Endodermal cell (in vitro differentiated cells): ENCODE measurements at regions not wholly inside any gene's neighbourhood (a gene's known extent, or its start where the extent isn't known, plus 50 kb on each side); places are given as distances from the start of the nearest gene placed in this dataset.

Experiments used
- DNase-seq: peaks from one replicate; pipeline ENCODE4 v3.0.0-alpha.2; 2017
- H3K27ac ChIP-seq: 2 replicates; pipeline ENCODE4 v1.5.1; 2013; ENCODE audit warnings: mild to moderate bottlenecking, low read depth, low read length, moderate library complexity
- H3K27me3 ChIP-seq: 2 replicates; pipeline ENCODE4 v1.6.1; 2013; ENCODE audit warnings: mild to moderate bottlenecking, low read length, moderate library complexity; ENCODE audit not compliant: insufficient read depth, control insufficient read depth, poor library complexity, severe bottlenecking
- H3K36me3 ChIP-seq: 2 replicates; pipeline ENCODE4 v1.7.0; 2013; ENCODE audit warnings: mild to moderate bottlenecking, low read length, moderate library complexity; ENCODE audit not compliant: control insufficient read depth, insufficient read depth
- H3K4me1 ChIP-seq: one replicate; pipeline ENCODE4 v1.7.0; 2013; ENCODE audit warnings: low read length; ENCODE audit not compliant: control insufficient read depth, insufficient read depth
- H3K4me3 ChIP-seq: 2 replicates; pipeline ENCODE4 v1.5.1; 2013; ENCODE audit warnings: mild to moderate bottlenecking, low read length, moderate library complexity
- H3K9ac ChIP-seq: 2 replicates; pipeline ENCODE4 v1.6.1; 2013; ENCODE audit warnings: mild to moderate bottlenecking, low read length, moderate library complexity; ENCODE audit not compliant: poor library complexity, severe bottlenecking; ENCODE audit errors: extremely low read depth
- H3K9me3 ChIP-seq: 2 replicates; pipeline ENCODE4 v1.6.1; 2013; ENCODE audit warnings: mild to moderate bottlenecking, low read length, moderate library complexity; ENCODE audit not compliant: control insufficient read depth
- H3K27ac Mint-ChIP-seq: 2 replicates; pipeline ENCODE4 v1.8.0; 2020; ENCODE audit warnings: mixed read lengths
- H3K27me3 Mint-ChIP-seq: 2 replicates; pipeline ENCODE4 v1.8.0; 2021; ENCODE audit warnings: mild to moderate bottlenecking, mixed read lengths; ENCODE audit not compliant: insufficient read depth
- H3K36me3 Mint-ChIP-seq: 2 replicates; pipeline ENCODE4 v1.8.0; 2020; ENCODE audit warnings: low read depth, mixed read lengths
- H3K4me1 Mint-ChIP-seq: 2 replicates; pipeline ENCODE4 v1.8.0; 2020; ENCODE audit warnings: mixed read lengths
- H3K4me3 Mint-ChIP-seq: 2 replicates; pipeline ENCODE4 v1.8.0; 2020; ENCODE audit warnings: mild to moderate bottlenecking, moderate library complexity, mixed read lengths
- H3K9me3 Mint-ChIP-seq: 2 replicates; pipeline ENCODE4 v1.8.0; 2020; ENCODE audit warnings: mild to moderate bottlenecking, mixed read lengths
- WGBS, 2 experiments: methylation state at CpG; one replicate each; pipeline versions ENCODE4 v1.1.5 to v1.1.7; 2013; ENCODE audit warnings: missing lambda C conversion rate in 2 of 2, mixed read lengths in 1 of 2; ENCODE audit not compliant: insufficient coverage in 1 of 2, insufficient read length in 1 of 2; 5-methylcytosine and 5-hydroxymethylcytosine counted together
- TF ChIP-seq, protein P1 (sequence below): fragments of 200-600 bp; sonication (generic); conservative IDR thresholded peaks from 2 replicates; pipeline ENCODE4 v1.5.0; 2021; ENCODE audit warnings: antibody characterized with exemption, mild to moderate bottlenecking

DNA sequence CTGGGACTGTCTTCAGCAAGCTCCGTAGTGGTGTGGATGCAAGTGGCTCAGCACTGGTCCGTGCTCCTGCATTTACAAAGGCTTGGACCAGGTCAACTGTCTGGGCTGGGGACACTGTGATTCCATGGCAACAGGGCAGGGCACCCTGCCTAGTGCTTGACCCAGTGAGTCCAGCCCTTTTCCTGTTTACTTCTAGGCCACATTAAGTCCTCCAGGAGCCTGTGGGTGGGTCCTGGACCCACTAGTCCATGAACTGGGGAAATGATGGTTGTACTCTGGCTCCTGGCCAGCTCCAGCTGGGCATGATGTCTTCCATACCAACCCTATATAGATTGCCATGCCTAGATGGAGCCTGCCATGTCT lies 152.0 kb downstream of the RPS24 start:
- Mint-ChIP-seq H3K27ac (no peak overlapping the region), H3K36me3 (no peaks in the 10 kb centered on the region), H3K4me3 (no peak overlapping the region), H3K9me3 (no peaks in the 10 kb centered on the region), H3K27me3 (peaks cover 2% of the 10 kb centered on the region), H3K4me1 (peaks cover 9% of the 10 kb centered on the region)
- no peak overlapping the region for H3K4me3 ChIP-seq
- H3K36me3 ChIP-seq: no peaks in the 10 kb centered on the region
- H3K4me1 ChIP-seq: no peaks in the 10 kb centered on the region
- no peak overlapping the region for H3K9ac ChIP-seq
- TF ChIP-seq, protein P1, sequence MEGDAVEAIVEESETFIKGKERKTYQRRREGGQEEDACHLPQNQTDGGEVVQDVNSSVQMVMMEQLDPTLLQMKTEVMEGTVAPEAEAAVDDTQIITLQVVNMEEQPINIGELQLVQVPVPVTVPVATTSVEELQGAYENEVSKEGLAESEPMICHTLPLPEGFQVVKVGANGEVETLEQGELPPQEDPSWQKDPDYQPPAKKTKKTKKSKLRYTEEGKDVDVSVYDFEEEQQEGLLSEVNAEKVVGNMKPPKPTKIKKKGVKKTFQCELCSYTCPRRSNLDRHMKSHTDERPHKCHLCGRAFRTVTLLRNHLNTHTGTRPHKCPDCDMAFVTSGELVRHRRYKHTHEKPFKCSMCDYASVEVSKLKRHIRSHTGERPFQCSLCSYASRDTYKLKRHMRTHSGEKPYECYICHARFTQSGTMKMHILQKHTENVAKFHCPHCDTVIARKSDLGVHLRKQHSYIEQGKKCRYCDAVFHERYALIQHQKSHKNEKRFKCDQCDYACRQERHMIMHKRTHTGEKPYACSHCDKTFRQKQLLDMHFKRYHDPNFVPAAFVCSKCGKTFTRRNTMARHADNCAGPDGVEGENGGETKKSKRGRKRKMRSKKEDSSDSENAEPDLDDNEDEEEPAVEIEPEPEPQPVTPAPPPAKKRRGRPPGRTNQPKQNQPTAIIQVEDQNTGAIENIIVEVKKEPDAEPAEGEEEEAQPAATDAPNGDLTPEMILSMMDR: no peak
- 75 to 96% methylated on average over 2 of the region's 2 CpGs for WGBS, 2 experiments
- no peaks in the 10 kb centered on the region for H3K9me3 ChIP-seq
- H3K27ac ChIP-seq: no peak overlapping the region
- no peak for DNase-seq
- H3K27me3 ChIP-seq: no peaks in the 10 kb centered on the region

DNA sequence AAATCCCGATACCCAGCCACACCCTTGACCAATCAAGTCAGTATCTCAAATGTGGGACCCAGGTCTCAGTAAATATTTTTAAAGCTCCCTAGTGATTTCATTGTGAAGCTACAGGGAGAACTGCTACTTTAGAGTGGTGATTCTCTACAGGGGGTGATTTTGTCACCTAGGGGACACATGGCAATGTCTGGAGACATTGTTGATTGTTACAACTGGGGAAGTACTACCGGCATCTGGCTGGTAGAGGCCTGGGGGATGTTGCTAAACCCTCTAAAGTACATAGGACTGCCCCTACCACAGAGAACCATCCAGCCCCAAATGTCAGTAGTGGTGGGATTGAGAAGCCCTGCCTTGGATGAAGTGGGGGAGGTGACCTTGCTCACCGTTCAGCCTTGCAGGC lies 152.9 kb downstream of the RPS24 start:
- Mint-ChIP-seq H3K36me3 (no peaks in the 10 kb centered on the region), H3K4me3 (no peak overlapping the region), H3K27ac (no peak overlapping the region), H3K4me1 (peaks cover 9% of the 10 kb centered on the region), H3K27me3 (peaks cover 2% of the 10 kb centered on the region), H3K9me3 (no peaks in the 10 kb centered on the region)
- Histone ChIP-seq H3K4me3 (no peak overlapping the region), H3K27me3 (no peaks in the 10 kb centered on the region), H3K9me3 (no peaks in the 10 kb centered on the region), H3K4me1 (no peaks in the 10 kb centered on the region), H3K9ac (no peak overlapping the region), H3K27ac (no peak overlapping the region), H3K36me3 (no peaks in the 10 kb centered on the region)
- WGBS, 2 experiments: 90 to 92% methylated on average over 2 to 3 of the region's 3 CpGs
- DNase-seq: no peak
- TF ChIP-seq, protein P1: no peak

DNA sequence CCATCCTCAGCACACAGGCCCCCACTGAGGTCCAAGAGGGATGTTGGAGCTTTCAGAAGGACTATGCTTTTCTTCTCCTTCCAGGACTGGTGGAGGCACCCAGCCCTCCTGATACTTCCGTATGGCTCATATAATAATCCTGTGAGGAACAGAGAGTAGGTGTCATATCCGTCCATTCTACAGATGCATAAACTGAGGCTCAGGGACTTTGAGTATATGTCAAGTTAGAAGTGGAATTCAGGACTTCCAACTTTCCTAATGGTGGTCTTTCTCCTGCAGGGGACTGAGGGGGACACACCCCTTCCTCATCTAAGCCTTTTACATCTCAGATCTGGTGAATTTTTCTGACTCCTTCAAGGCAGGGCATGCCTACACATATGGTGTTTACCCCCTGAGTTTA lies 153.7 kb downstream of the RPS24 start:
- TF ChIP-seq, protein P1: no peak
- Histone ChIP-seq H3K9me3 (no peaks in the 10 kb centered on the region), H3K27ac (no peak overlapping the region), H3K36me3 (no peaks in the 10 kb centered on the region), H3K9ac (no peak overlapping the region), H3K4me3 (no peak overlapping the region), H3K27me3 (no peaks in the 10 kb centered on the region), H3K4me1 (no peaks in the 10 kb centered on the region)
- Mint-ChIP-seq H3K9me3 (peaks cover 2% of the 10 kb centered on the region), H3K27me3 (peaks cover 3% of the 10 kb centered on the region), H3K4me3 (no peak overlapping the region), H3K36me3 (no peaks in the 10 kb centered on the region), H3K27ac (no peak overlapping the region), H3K4me1 (peaks cover 9% of the 10 kb centered on the region)
- no peak for DNase-seq
- 72 to 87% methylated on average over 2 of the region's 2 CpGs for WGBS, 2 experiments
